Transverse colon (tissue), 4 donors: ENCODE measurements at regions not wholly inside any gene's neighbourhood (a gene's known extent, or its start where the extent isn't known, plus 50 kb on each side); places are given as distances from the start of the nearest gene placed in this dataset.

ENCODE experiments used
- DNase-seq: peaks from one replicate; pipeline ENCODE4 v3.0.0-alpha.2; 2019
- H3K27ac ChIP-seq, 4 donors: fragments of 200-600 bp; sonication (generic); 2 replicates each; pipeline ENCODE4 v1.5.1; 2016 to 2018; ENCODE audit warnings: inconsistent platforms in 4 of 4
- H3K27me3 ChIP-seq: fragments of 200-600 bp; sonication (generic); 2 replicates; pipeline ENCODE4 v1.5.1; 2017; ENCODE audit warnings: inconsistent platforms
- H3K36me3 ChIP-seq, 4 donors: fragments of 200-600 bp; sonication (generic); 2 replicates each; pipeline ENCODE4 v1.5.1; 2017 to 2019; ENCODE audit warnings: inconsistent platforms in 4 of 4
- H3K4me1 ChIP-seq, 4 donors: fragments of 200-600 bp; sonication (generic); 2 replicates each; pipeline ENCODE4 v1.5.1; 2017 to 2020; ENCODE audit warnings: inconsistent platforms in 4 of 4
- H3K4me3 ChIP-seq, 4 donors: fragments of 200-600 bp; sonication (generic); 1 replicate in 1 of 4; 2 replicates in 3 of 4; pipeline versions ENCODE4 v1.5.1 to v1.6.1; 2017 to 2019; ENCODE audit warnings: inconsistent platforms in 4 of 4
- H3K9me3 ChIP-seq, 2 donors: fragments of 200-600 bp; sonication (generic); 2 replicates each; pipeline ENCODE4 v1.5.1; 2017 to 2019; ENCODE audit warnings: inconsistent platforms in 2 of 2
- EP300 ChIP-seq: sonication (generic); formaldehyde crosslinking; IDR thresholded peaks from one replicate; pipeline ENCODE4 v1.6.1; 2017; ENCODE audit warnings: antibody characterized with exemption, low read depth
- POLR2A ChIP-seq: fragments of 450-650 bp; IDR thresholded peaks from one replicate; pipeline ENCODE4 v1.6.1; 2016; ENCODE audit warnings: antibody characterized with exemption, mild to moderate bottlenecking, moderate library complexity
- POLR2AphosphoS5 ChIP-seq, 3 donors: sonication (generic); formaldehyde crosslinking; IDR thresholded peaks; one replicate each; pipeline ENCODE4 v1.6.1; 2016; ENCODE audit warnings: antibody characterized with exemption in 3 of 3
- WGBS, 2 donors: methylation state at CpG; one replicate each; pipeline ENCODE4 v1.1.5; 2018; ENCODE audit warnings: low coverage in 1 of 2; 5-methylcytosine and 5-hydroxymethylcytosine counted together
- in situ Hi-C, 4 donors: fragments of 200-750 bp; cut with MboI; loops; one replicate each; pipeline versions ENCODE4 v1.15.0 to v1.15.1; 2017; ENCODE audit warnings: low sequenced_read_pairs in 3 of 4, low pct_ligation_motif_present in 1 of 4, low pct_unique_long_range_greater_than_20kb in 1 of 4
- intact Hi-C: fragments of 100-400 bp; cut with DNase I; formaldehyde crosslinking; loops from one replicate; pipeline ENCODE4 v1.15.1; 2023; ENCODE audit warnings: low total_unique reads
- TF ChIP-seq, protein P1 (sequence below), 5 experiments: fragments of 200-600 bp in 3 of 5; fragments of 450-650 bp in 2 of 5; sonication (generic) in 3 of 5; IDR thresholded peaks; 1 replicate in 2 of 5; 2 replicates in 3 of 5; pipeline ENCODE4 v1.5.1; 2016 to 2017; ENCODE audit warnings: antibody characterized with exemption in 5 of 5, inconsistent platforms in 3 of 5, mild to moderate bottlenecking in 2 of 5, moderate library complexity in 1 of 5

GRCh38 chr5:128764601-128765310, 200.5 kb upstream of the SLC27A6 start:
- H3K36me3 ChIP-seq = no peaks in the 10 kb centered on the region
- TF ChIP-seq, protein P1, sequence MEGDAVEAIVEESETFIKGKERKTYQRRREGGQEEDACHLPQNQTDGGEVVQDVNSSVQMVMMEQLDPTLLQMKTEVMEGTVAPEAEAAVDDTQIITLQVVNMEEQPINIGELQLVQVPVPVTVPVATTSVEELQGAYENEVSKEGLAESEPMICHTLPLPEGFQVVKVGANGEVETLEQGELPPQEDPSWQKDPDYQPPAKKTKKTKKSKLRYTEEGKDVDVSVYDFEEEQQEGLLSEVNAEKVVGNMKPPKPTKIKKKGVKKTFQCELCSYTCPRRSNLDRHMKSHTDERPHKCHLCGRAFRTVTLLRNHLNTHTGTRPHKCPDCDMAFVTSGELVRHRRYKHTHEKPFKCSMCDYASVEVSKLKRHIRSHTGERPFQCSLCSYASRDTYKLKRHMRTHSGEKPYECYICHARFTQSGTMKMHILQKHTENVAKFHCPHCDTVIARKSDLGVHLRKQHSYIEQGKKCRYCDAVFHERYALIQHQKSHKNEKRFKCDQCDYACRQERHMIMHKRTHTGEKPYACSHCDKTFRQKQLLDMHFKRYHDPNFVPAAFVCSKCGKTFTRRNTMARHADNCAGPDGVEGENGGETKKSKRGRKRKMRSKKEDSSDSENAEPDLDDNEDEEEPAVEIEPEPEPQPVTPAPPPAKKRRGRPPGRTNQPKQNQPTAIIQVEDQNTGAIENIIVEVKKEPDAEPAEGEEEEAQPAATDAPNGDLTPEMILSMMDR (IDR thresholded peaks at IDR 0.05) = no peak
- no peak for TF ChIP-seq POLR2AphosphoS5 (IDR thresholded peaks at IDR 0.05)
- TF ChIP-seq EP300 = no peak
- TF ChIP-seq POLR2A = no peak
- no peak overlapping the region for H3K4me3 ChIP-seq
- in situ Hi-C loops = no loop called here
- H3K9me3 ChIP-seq = no peaks in the 10 kb centered on the region
- DNase-seq = no peak
- H3K27ac ChIP-seq = no peak overlapping the region
- H3K4me1 ChIP-seq = no peaks in the 10 kb centered on the region
- no peaks in the 10 kb centered on the region for H3K27me3 ChIP-seq
- intact Hi-C loops = no loop called here
- 59 to 60% methylated on average over 2 to 4 of the region's 4 CpGs for WGBS, 2 donors

GRCh38 chr5:128765448-128766061, 199.7 kb upstream of the SLC27A6 start:
- DNase-seq = no peak
- no peaks in the 10 kb centered on the region for H3K36me3 ChIP-seq
- no peaks in the 10 kb centered on the region for H3K4me1 ChIP-seq
- 88 to 100% methylated on average over 1 to 3 of the region's 3 CpGs for WGBS, 2 donors
- no peaks in the 10 kb centered on the region for H3K27me3 ChIP-seq
- intact Hi-C loops (no loop called here), in situ Hi-C loops (no loop called here)
- no peak for TF ChIP-seq POLR2A
- TF ChIP-seq, protein P1 (IDR thresholded peaks at IDR 0.05) = no peak
- TF ChIP-seq EP300 = no peak
- TF ChIP-seq POLR2AphosphoS5 (IDR thresholded peaks at IDR 0.05) = no peak
- no peaks in the 10 kb centered on the region for H3K9me3 ChIP-seq
- H3K27ac ChIP-seq = no peak overlapping the region
- H3K4me3 ChIP-seq = no peak overlapping the region

DNA sequence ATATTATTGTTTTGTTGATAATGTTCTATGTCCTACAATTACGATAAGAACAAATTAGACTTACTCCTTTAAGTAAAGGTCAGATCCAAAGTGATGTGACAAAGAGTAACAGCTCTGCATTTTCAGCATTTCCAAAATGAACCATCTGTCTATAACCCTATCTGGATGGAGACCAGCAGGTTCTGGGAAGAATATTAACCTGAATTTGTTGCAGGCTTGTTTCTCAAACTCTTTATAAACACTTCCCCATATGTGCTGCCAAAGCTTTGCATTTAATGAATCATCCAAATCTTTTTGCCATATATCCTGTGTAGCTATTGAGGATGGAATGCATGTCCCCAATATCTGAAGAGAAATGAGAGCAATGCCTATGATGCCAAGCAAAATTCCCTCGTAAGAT, 198.9 kb upstream of the SLC27A6 start:
- no peak for DNase-seq
- WGBS, 2 donors = 87 to 94% methylated on average over 2 of the region's 2 CpGs
- H3K27me3 ChIP-seq = no peaks in the 10 kb centered on the region
- no peak overlapping the region for H3K27ac ChIP-seq
- no peaks in the 10 kb centered on the region for H3K4me1 ChIP-seq
- TF ChIP-seq POLR2AphosphoS5 (IDR thresholded peaks at IDR 0.05) (no peak), EP300 (no peak), POLR2A (no peak)
- TF ChIP-seq, protein P1 (IDR thresholded peaks at IDR 0.05) = no peak
- no peaks in the 10 kb centered on the region for H3K36me3 ChIP-seq
- H3K9me3 ChIP-seq = no peaks in the 10 kb centered on the region
- in situ Hi-C loops = no loop called here
- intact Hi-C loops = no loop called here
- no peak overlapping the region for H3K4me3 ChIP-seq

DNA sequence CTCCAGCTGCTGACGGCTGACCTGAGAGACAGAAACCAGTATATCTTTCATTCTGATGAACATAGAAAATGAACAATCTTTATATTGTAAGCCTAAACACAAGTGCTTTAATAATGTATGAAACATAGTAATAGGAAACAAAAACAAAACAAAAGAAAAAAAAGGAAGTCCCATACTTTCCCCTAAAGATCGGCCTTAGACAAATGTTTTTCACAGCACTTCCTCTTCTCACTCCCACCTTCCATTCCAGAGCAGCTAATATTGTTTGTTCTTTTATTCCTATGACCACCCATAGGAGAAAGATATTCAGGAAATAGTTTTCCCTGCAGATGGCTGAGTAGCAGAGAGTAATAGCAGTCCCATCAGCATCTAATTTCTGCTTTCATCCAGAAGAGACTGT, 194.4 kb upstream of the SLC27A6 start:
- H3K27me3 ChIP-seq = no peaks in the 10 kb centered on the region
- TF ChIP-seq POLR2A (no peak), EP300 (no peak), POLR2AphosphoS5 (IDR thresholded peaks at IDR 0.05) (no peak)
- TF ChIP-seq, protein P1 (IDR thresholded peaks at IDR 0.05) = no peak
- intact Hi-C loops = no loop called here
- no peaks in the 10 kb centered on the region for H3K36me3 ChIP-seq
- H3K4me1 ChIP-seq = no peaks in the 10 kb centered on the region
- H3K9me3 ChIP-seq = no peaks in the 10 kb centered on the region
- 41 to 61% methylated on average over 2 of the region's 2 CpGs for WGBS, 2 donors
- no peak overlapping the region for H3K4me3 ChIP-seq
- H3K27ac ChIP-seq = no peak overlapping the region
- in situ Hi-C loops = no loop called here
- no peak for DNase-seq
